ENCODE measurements at regions not wholly inside any gene's neighbourhood (a gene's known extent, or its start where the extent isn't known, plus 50 kb on each side); places are given as distances from the start of the nearest gene placed in this dataset.
"Not testable (repeated sequence)": the region's sequence is repeated elsewhere in the genome, so short reads cannot be mapped to it uniquely, and the experiment has no call there.

DNA sequence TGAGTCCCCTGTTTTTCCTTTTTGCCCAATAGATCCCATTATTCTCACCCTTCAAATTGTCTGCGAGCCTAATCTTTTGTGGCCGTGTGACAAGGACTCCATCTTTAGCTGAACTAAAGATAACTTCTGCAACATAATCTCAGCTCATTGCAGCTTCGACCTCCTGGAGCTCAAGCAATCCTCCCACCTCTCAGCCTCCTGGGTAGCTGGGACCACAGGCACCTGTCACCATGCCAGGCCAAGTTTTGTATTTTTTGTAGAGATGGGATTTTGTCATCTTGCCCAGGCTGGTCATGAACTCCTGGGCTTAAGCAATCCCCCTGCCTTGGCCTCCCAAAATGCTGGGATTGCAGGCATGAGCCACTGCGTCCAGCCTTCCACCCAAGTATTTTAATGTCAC, 161.0 kb downstream of the GJA1 start:
- DNase-seq: no peak

GRCh38 chr6:121597654-121598053, 162.2 kb downstream of the GJA1 start:
- DNase-seq: no peak

DNA sequence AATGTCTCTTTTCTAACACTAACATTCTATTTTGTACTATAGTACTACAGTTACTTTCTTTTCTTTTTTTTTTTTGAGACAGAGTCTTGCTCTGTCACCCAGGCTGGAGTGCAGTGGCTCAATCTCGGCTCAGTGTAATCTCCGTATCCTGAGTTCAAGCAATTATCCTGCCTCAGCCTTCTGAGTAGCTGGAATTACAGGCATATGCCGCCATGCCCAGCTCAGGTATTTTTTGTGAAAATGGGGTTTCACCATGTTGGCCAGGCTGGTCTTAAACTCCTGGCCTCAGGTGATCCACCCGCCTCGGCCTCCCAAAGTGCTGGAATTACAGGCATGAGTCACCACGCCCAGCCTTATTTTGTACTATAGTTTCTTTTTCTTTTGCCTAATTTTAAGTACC, 163.9 kb downstream of the GJA1 start:
- DNase-seq: not testable (repeated sequence)

DNA sequence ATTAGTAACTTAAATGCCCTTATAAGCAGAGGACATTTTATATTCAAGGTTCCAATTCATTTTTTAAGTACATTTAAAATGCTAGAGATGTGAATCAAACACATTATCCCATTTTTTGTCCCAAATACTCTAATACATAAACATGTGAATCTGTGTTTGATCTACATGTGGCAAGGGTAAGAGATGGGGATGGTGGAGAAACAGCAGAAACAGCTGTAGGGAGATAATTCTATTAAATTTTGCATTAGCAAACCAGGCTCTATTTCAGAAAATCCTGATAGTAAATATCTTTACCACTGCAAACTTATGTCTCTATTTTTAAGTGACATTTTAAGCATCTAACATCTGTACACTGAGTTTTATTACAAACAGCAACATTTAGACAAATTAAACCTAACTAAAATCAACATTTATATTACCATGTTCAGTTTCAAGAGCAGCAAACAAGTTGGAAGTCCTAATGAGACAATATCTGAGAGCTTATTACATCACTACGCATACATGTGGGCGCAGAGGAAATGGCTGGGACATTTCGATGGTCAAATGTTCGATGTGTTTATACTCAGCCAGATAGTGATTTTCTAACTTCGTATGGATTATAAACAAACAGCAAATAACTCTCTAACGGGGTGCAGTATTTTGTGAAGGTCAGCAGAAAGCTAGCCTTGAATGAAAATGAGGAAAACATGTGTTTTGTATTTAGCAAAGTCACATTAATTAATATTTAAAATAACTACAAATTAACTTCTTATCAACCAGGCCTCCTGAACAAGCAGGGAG, 165.1 kb downstream of the GJA1 start:
- DNase-seq: no peak

DNA sequence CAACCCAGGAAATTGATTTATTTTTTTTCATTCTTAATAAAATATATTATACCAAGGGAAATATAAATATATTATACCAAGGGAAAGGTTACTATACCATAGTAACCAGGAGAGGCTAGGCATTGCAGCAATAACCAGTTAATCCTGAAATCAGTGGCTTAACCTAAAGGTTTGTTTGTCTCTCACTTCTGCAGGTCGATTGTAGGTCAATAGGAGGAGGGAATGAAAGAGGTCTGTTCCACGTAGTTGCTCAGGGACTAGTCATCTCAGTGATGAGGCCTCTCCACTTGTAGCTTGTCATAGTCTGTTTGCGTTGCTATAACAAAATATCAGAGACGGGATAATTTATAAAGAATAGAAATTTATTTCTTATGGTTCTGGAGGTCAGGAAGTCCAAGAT, 168.0 kb downstream of the GJA1 start:
- no peak for DNase-seq

- no peak for DNase-seq
Observed at GRCh38 chr6:121607721-121608120, 172.3 kb downstream of the GJA1 start.

GRCh38 chr6:121608270-121608669, 172.8 kb downstream of the GJA1 start:
- no peak for DNase-seq

- DNase-seq: no peak
Observed at GRCh38 chr6:121609281-121609680, 173.8 kb downstream of the GJA1 start.

DNA sequence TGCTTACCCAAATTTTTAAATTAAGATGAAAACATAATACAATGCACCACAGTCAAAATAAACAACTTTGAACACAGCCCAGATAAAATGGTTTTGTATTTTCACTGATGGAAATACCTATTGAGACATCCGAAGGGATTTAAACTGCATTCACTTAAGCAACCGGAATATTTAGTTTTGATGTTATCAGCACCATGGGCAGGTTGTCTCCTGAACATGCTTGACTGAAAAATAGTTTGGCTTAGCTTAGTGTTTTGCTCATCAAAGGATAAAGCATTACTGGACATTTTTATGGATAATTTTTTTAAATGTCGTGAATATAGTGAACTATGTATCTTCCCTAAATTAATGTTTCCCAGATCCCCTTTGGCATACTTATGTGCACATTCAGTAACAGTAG, 177.5 kb downstream of the GJA1 start:
- no peak for DNase-seq

- no peak for DNase-seq
Observed at GRCh38 chr6:121614115-121614514, 178.7 kb downstream of the GJA1 start.

DNA sequence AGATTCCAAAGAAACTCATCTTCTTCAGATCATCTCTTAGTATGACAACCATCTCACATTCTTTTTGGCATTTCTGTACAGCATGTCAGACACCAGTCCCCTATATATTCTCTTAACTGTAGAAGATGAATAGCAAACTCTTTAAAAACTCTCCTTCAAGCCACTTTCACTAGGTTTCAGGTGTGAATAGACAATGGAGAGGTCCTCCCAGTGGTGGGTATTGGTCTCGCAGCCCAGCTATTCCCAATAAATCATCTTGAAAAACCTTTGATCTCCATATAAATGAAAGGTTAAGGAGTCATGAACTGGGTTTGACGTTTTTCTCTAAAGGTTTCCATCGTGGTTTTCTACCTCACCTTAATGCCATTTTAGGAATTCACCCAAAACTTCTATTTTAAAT, 180.0 kb downstream of the GJA1 start:
- DNase-seq: no peak

DNA sequence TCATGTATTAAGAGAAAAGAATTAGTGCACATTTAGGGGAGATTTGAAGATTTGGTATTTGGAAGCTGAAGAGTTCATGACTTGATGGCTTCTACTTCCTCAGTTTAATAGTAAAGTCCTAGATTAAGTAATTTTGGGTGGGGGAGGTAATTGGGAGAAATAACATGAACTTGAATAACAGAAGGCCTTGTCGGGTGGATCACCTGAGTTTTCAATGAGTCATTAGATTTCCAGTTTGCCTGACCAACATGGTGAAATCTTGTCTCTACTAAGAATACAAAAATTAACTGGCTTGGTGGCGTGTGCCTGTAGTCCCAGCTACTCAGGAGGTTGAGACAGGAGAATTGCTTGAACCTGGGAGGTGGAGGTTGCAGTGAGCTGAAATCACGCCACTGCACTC, 181.0 kb downstream of the GJA1 start:
- no peak for DNase-seq

GRCh38 chr6:121617388-121617787, 181.9 kb downstream of the GJA1 start:
- DNase-seq: no peak

DNA sequence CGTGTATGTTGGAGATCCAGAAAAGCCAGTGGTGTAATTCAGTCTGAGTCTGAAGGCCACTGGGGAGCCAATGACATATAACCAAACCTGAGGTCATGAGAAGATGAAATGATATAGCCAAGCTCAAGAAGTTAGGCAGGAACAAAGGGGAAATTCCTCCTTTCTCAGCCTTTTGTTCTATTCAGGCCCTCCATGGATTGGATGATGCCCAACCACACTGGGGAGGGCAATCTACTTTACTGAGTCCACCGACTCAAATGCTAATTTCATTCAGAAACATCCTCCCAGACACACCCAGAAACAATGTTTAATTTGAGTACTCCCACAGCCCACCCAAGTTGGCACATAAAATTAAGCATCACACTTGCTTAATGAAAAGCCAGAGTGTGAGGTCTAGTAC, 183.6 kb downstream of the GJA1 start:
- no peak for DNase-seq

DNA sequence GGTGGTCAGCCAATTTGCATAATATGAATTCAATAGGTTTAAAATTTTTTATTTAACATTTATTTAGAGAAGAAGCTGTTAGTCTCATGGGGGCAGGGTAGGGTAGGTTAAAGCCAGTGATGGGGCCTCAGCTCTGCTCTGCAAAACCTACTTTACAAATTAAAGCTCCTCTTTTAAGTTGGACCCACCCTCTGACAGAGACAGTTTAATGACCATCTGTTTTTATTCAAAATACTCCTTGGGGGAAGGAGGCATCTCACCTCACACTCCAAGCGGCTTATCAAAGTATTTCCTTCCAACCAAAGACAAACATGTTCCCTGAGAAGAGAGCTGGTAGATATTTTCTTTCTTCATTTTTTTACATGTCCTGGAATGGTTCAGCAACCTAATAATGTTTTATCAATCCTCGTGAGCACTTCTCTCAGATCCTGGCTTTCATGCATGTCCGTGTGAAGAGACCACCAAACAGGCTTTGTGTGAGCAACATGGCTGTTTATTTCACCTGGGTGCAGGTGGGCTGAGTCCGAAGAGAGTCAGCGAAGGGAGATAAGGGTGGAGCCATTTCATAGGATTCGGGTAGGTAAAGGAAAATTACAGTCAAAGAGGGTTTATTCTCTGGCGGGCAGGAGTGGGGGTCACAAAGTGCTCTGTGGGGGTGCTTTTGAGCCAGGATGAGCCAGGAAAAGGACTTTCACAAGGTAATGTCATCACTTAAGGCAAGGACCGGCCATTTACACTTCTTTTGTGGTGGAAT, 184.7 kb downstream of the GJA1 start:
- no peak for DNase-seq

DNA sequence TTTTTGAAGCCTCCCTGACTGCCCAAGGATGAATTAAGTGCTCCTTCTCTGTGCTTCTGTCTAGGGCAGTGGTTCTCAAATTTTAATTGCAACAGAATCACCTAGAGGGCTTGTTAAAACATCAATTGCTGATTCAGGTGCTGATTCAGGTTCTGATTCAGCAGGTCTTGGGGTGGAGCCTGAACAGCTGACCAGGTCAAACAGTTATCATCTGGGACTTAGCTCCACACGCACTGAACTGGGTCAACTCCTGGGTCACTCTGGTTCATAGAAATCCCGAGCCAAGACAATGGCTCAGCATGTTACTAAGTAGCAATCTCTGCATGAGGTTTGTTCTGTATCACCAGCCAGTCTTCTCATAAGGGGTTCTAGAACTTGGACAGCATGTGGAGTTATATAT, 192.3 kb downstream of the GJA1 start:
- no peak for DNase-seq

DNA sequence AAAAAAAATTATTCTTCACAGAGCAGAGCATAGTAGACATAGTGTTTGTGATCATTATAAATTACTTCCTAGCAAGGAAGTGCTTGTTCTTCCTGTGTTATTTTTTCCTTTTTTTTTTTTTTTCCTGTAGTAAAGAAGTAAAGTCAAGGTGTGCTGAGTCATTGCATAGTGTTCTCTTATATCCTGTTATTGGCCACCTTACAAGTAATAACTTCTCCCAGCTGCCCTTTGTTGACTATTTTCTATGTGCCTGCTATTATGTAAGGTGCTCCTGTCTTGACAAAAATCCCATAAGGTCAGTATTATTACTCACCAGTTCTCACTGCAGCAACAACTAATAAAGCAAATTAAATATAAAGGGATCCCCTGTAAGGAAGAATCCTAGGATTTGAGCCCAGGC, 195.3 kb downstream of the GJA1 start:
- no peak for DNase-seq

GRCh38 chr6:121631752-121632151, 196.3 kb downstream of the GJA1 start:
- DNase-seq: not testable (repeated sequence)

DNA sequence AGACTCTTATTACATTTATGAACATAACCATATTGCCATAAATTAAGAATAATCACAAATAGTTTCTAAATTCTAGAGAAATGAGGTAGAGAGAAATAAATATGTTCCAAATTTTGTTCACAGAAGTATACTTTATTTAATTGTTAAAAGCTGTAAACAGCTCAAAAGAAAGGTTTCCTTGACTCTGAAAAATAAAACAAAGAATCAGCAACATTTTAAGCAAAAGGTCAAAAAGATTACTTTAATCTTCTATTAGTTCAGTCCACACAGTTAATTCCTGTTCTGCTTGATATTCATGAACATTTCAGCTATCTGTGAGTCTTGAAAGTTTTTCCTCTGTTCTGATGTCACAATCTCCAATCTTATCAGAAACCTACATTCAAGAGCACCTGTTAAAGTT, 197.9 kb downstream of the GJA1 start:
- no peak for DNase-seq

- not testable (repeated sequence) for DNase-seq
Observed at GRCh38 chr6:121634586-121634985, 199.1 kb downstream of the GJA1 start.

GRCh38 chr6:121635355-121635754, 199.9 kb downstream of the GJA1 start:
- DNase-seq: no peak

DNA sequence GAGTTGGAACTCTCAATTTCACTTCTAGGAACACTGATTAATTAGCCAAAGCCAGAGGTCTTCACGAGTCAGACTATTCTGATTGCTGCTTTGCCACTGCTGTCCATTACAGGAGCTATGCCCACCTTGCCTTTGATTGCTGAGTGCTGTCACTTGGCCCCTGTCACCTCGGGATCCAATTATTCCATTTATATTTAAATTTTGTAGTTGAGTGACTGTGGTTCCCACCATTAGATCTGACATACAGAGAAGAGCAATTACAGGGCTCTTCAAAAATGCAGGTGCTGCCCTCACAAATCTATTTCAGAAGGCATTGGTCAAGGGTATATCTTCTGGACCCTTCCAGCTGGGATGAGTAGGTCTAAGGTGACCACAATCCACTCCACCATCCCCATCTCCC, 200.8 kb downstream of the GJA1 start:
- DNase-seq: not testable (repeated sequence)

- no peak for DNase-seq
Observed at GRCh38 chr6:121639021-121639420, 203.6 kb downstream of the GJA1 start.

GRCh38 chr6:121641158-121641557, 205.7 kb downstream of the GJA1 start:
- DNase-seq: no peak
